K562 (cell line): ENCODE measurements at regions not wholly inside any gene's neighbourhood (a gene's known extent, or its start where the extent isn't known, plus 50 kb on each side); places are given as distances from the start of the nearest gene placed in this dataset. TPM values are rescaled to one million over a fixed set of nuclear protein-coding genes. Genes with fewer than 3 reads are reported as not detected.
A peak's percentile ranks its signal among the peaks of the same experiment; 100 is the strongest.

Experiments
- ATAC-seq: fragments of 200-7000 bp; cut with Tn5 transposase; 3 replicates; pipeline ENCODE4 v1.9.1; 2020; ENCODE audit warnings: moderate library complexity
- BruUV-seq: library from RNA; stranded (reverse); fragments of 400-500 nt; replicated peaks from 2 replicates; lab custom pipeline; 2021; lab: Mats Ljungman, UMichigan
- CTCF ChIA-PET: fragments of 300-600 bp; formaldehyde crosslinking; extraction: SDS; loops from one replicate; lab custom pipeline; 2021; ENCODE audit warnings: low intra/inter-chr PET ratio; lab: Yijun Ruan, JAX
- POLR2A ChIA-PET: fragments of 300-600, 350-650 bp; sonication (Branson Sonifier 250); formaldehyde crosslinking; extraction: SDS; loops from one replicate; lab custom pipeline; 2021; ENCODE audit warnings: antibody characterized with exemption, inconsistent platforms; lab: Yijun Ruan, JAX
- DNase-seq, 4 experiments: peaks; one replicate each; pipeline versions ENCODE4 v3.0.0 to v3.0.0-alpha.2; 2011 to 2018; ENCODE audit warnings: low spot score in 3 of 4, mixed read lengths in 3 of 4; ENCODE audit errors: extremely low read depth in 1 of 4
- FAIRE-seq: peaks from 2 replicates; lab custom pipeline; 2011; peaks lifted over from hg19 to GRCh38; lab: Jason Lieb, UNC
- H2AFZ ChIP-seq: 2 replicates; pipeline ENCODE4 v1.6.0; 2011; ENCODE audit warnings: low read depth, low read length, control low read depth, inconsistent platforms
- H3K27ac ChIP-seq: fragments of 200-600 bp; 3 replicates; pipeline ENCODE4 v1.8.0; 2011; ENCODE audit warnings: low read depth, mild to moderate bottlenecking, control low read depth, inconsistent platforms, low read length, moderate library complexity, mixed read lengths; ENCODE audit errors: extremely low read depth
- H3K27me3 ChIP-seq, 2 experiments: fragments of 300-600 bp in 1 of 2; 2 replicates in 1 of 2; 3 replicates in 1 of 2; pipeline versions ENCODE4 v1.6.0 to v1.8.0; 2011; ENCODE audit warnings: inconsistent platforms in 2 of 2, low read length in 2 of 2, mild to moderate bottlenecking in 1 of 2, mixed read lengths in 1 of 2, moderate library complexity in 1 of 2; ENCODE audit not compliant: control insufficient read depth in 2 of 2, insufficient read depth in 2 of 2
- H3K36me3 ChIP-seq: fragments of 300-600 bp; 3 replicates; pipeline ENCODE4 v1.8.0; 2011; ENCODE audit warnings: mild to moderate bottlenecking, low read length, inconsistent platforms; ENCODE audit not compliant: control insufficient read depth, insufficient read depth
- H3K4me1 ChIP-seq, 2 experiments: fragments of 200-600 bp in 1 of 2; replicated peaks in 1 of 2; 2 replicates in 1 of 2; 3 replicates in 1 of 2; pipeline versions ENCODE4 v1.5.1 to v1.8.0; 2011; ENCODE audit warnings: inconsistent platforms in 2 of 2, low read length in 2 of 2, mild to moderate bottlenecking in 1 of 2, mixed read lengths in 1 of 2, moderate library complexity in 1 of 2; ENCODE audit not compliant: control insufficient read depth in 2 of 2, insufficient read depth in 2 of 2
- H3K4me2 ChIP-seq: 2 replicates; pipeline ENCODE4 v1.6.1; 2011; ENCODE audit warnings: low read length, control low read depth, inconsistent platforms, mixed read lengths; ENCODE audit not compliant: insufficient read depth
- H3K4me3 ChIP-seq: fragments of 200-600 bp; sonication (generic), shearing (Covaris generic); 2 replicates; pipeline ENCODE4 v1.5.1; 2016; ENCODE audit warnings: control low read depth, inconsistent platforms
- H3K79me2 ChIP-seq: fragments of 200-600 bp; 3 replicates; pipeline ENCODE4 v1.8.0; 2011; ENCODE audit warnings: low read length, inconsistent platforms; ENCODE audit not compliant: control insufficient read depth, insufficient read depth
- H3K9ac ChIP-seq, 2 experiments: 2 replicates each; pipeline versions ENCODE4 v1.6.0 to v1.6.1; 2011; ENCODE audit warnings: low read depth in 2 of 2, low read length in 2 of 2, control low read depth in 1 of 2, inconsistent platforms in 1 of 2, mild to moderate bottlenecking in 1 of 2, mixed read lengths in 1 of 2; ENCODE audit not compliant: insufficient read depth in 1 of 2
- H3K9me1 ChIP-seq: one replicate; pipeline ENCODE4 v1.6.0; 2011; ENCODE audit warnings: inconsistent platforms, mild to moderate bottlenecking, low read length, moderate library complexity; ENCODE audit not compliant: control insufficient read depth, insufficient read depth
- H3K9me3 ChIP-seq: replicated peaks from 2 replicates; pipeline ENCODE4 v1.5.1; 2011; ENCODE audit warnings: low read depth, low read length, inconsistent platforms; ENCODE audit not compliant: control insufficient read depth, insufficient read depth
- H4K20me1 ChIP-seq: replicated peaks from 2 replicates; pipeline ENCODE4 v1.6.1; 2011; ENCODE audit warnings: low read length, inconsistent platforms, mixed read lengths; ENCODE audit not compliant: control insufficient read depth, insufficient read depth
- ZNF274 ChIP-seq: IDR thresholded peaks from 2 replicates; pipeline ENCODE4 v1.6.1; 2011; ENCODE audit warnings: low read depth, mild to moderate bottlenecking, low read length, moderate library complexity, borderline replicate concordance
- whole genome bisulfite sequencing: fragments of 100-300 bp; shearing (Covaris generic); methylation state at CpG from one replicate; pipeline ENCODE4 v1.1.6; 2016; ENCODE audit warnings: low coverage, mixed read lengths; ENCODE audit not compliant: insufficient coverage; ENCODE audit errors: missing lambda C conversion rate; 5-methylcytosine and 5-hydroxymethylcytosine counted together
- in situ Hi-C: fragments of 300-500 bp; cut with MboI; formaldehyde crosslinking; loops from 4 replicates; pipeline ENCODE4 v1.15.0; 2018; ENCODE audit warnings: inconsistent platforms, mixed read lengths
- intact Hi-C: fragments of 100-400 bp; cut with micrococcal nuclease; formaldehyde crosslinking; loops from 2 replicates; pipeline ENCODE4 v1.14.2; 2022
- small RNA-seq: library from RNA; depleted of rRNA; stranded (forward); fragments of <200 nt; gene quantifications from one replicate; pipeline ENCODE3, GENCODE V24; 2014
- TF ChIP-seq, protein P1 (sequence below), 2 experiments: fragments of 250-450 bp in 1 of 2; fragments of 450-650 bp in 1 of 2; sonication (Bioruptor Pico) in 1 of 2; IDR thresholded peaks; 2 replicates each; pipeline versions ENCODE4 v1.6.1 to v1.8.0; 2016 to 2021; ENCODE audit warnings: mild to moderate bottlenecking in 2 of 2, moderate library complexity in 2 of 2, missing compliant biosample characterization in 1 of 2, missing genetic modification characterization in 1 of 2

DNA sequence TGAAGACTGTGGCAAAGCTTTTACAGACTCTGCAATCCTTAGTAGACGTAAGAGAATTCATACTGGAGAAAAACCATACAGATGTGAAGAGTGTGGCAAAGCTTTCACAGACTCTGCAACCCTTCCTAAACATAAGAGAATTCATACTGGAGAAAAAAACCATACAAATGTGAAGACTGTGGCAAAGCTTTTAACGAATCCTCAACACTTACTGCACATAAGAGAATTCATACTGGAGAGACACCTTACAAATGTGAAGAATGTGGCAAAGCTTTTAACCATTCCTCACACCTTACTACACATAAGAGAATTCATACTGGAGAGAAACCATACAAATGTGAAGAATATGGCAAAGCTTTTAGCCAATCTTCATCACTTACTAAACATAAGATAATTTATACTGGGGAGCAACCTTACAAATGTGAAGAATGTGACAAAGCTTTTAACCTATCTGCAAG, 50.1 kb upstream of the ZNF98 start:
- Histone ChIP-seq H3K36me3 (no peaks in the 10 kb centered on the region), H4K20me1 (no peaks in the 10 kb centered on the region), H3K9me3 (no peaks in the 10 kb centered on the region; the same call in 1 of the 2 replicates), H3K9ac (no peak overlapping the region), H3K4me2 (no peak overlapping the region), H3K4me1 (no peaks in the 10 kb centered on the region), H3K79me2 (no peaks in the 10 kb centered on the region), H3K27ac (no peak overlapping the region), H3K9me1 (no peaks in the 10 kb centered on the region), H2AFZ (no peak overlapping the region), H3K4me3 (no peak overlapping the region), H3K27me3 (no peaks in the 10 kb centered on the region)
- intact Hi-C loops (no loop called here), in situ Hi-C loops (no loop called here)
- FAIRE-seq (no peak), ATAC-seq (no peak), DNase-seq (no peak)
- 0% methylated on average over 2 of the region's 2 CpGs for WGBS
- peak; percentile 95 for TF ChIP-seq ZNF274
- TF ChIP-seq, protein P1, sequence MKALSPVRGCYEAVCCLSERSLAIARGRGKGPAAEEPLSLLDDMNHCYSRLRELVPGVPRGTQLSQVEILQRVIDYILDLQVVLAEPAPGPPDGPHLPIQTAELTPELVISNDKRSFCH (CRISPR knock-in tag; IDR thresholded peaks at IDR 0.05) = no peak
- TF ChIP-seq, protein P1 (tag; IDR thresholded peaks at IDR 0.05) = no peak
- no TSS peak for BruUV-seq
- POLR2A ChIA-PET = no interaction called here
- CTCF ChIA-PET = no interaction called here

Small RNA genes lying in the stretch of these regions (small RNA-seq; reads per million reads assigned to genes)
- not detected for gene AC004004.1
